ENCODE measurements at regions not wholly inside any gene's neighbourhood (a gene's known extent, or its start where the extent isn't known, plus 50 kb on each side); places are given as distances from the start of the nearest gene placed in this dataset.
"Not testable (repeated sequence)": the region's sequence is repeated elsewhere in the genome, so short reads cannot be mapped to it uniquely, and the experiment has no call there.

DNA sequence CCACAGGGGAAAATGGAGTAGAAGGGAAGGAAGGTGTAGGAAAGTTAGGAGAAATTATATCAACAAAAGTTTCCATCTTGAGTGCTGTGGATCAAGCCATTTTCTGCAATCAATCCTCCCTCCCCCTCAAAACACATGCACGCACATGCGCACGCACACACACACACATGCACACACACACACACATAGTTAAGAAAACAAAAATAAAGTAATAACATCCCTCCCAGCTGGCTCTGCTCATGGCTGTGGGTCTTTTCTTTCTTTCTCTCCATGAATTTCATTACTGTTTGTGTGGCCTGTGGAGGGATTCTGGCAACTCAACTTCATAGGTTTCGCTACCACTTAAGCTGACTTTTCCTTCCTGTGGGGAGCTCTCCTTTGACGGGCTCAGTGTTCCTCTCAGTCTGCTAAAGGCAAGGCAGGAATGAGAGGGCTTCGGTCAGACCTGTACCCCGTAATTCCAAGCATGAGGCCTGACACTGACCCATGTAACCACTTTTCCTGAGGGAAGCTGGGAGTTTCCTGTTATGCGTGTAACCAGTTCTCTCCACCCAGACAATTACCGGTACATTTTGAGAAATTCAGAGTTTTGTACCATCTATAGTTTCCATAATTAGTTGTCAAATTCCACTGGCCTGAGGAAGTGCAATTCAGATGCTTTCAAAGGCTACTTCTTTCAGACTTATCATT lies 79.8 kb downstream of the ZNF92 start:
- no peak for DNase-seq

DNA sequence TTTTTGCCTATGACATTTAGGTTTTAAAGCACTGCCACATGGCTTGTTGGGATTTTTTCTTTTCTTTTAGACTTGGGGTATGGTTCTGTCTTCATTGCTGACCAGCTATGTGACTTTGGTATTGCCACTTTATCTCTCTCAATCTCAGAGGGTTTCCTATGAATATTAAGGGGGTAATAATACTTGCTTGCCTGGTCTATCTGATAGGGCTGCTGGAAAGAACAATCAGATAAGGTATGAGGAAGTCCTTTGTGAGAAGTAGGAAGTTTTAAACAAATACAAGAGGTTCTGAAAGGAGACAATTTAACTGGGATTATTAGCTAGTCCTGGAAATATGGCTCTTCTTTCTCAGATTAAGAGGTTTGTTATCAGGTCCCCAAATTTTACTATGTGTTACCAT lies 80.8 kb downstream of the ZNF92 start:
- no peak for DNase-seq

DNA sequence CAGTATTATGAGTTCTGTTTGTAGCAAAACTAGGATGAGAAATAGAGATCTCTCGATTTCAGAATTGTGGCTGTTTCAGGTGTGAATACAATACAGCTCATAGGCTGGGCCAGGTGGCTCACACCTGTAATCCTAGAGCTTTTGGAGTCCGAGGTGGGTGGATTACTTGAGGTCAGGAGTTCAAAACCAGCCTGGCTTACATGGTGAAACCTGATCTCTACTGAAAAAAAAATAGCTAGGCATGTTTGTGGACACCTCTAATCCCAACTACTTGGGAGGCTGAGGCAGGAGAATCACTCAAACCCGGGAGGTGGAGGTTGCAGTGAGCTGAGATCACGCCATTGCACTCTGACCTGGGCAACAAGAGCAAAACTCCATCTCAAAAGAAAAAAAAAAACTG lies 81.4 kb downstream of the ZNF92 start:
- DNase-seq, result not testable (repeated sequence)

DNA sequence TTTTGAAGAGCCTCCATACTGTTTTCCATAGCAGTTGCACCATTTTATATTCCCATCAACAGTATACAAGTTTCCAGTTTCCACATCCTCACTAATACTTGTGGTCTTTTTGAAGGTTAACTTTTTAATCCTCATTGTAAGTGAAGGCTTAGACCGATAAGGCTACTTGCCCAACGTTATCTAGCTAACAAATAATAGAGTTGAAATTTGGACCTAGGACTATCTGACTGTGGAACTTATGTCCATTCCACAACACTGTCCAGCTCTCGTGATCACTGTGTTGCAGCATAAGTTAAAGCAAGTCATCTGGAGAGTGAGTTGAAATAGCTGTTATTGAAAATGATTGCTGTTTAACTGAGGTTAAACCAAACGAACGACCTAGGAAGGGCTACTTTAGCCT lies 84.0 kb downstream of the ZNF92 start:
- DNase-seq, result no peak

DNA sequence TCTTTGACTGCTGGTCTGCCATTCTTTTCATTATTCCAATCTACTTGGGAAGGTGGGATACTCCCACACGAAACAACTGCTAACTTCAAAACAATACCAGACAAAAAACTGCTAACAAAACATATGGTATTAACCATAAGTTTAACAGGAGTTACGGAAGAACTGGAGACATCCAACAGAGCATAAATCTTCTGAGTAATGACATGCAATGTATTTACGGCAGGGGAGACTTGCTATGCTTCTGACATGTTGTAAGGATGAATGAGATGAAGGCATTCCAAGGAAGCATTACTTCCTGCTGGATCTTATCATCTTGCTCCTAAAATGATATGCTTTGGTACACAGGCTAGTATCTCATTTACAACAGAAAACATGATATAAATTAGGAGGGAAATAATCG lies 85.8 kb downstream of the ZNF92 start:
- DNase-seq, result no peak

DNA sequence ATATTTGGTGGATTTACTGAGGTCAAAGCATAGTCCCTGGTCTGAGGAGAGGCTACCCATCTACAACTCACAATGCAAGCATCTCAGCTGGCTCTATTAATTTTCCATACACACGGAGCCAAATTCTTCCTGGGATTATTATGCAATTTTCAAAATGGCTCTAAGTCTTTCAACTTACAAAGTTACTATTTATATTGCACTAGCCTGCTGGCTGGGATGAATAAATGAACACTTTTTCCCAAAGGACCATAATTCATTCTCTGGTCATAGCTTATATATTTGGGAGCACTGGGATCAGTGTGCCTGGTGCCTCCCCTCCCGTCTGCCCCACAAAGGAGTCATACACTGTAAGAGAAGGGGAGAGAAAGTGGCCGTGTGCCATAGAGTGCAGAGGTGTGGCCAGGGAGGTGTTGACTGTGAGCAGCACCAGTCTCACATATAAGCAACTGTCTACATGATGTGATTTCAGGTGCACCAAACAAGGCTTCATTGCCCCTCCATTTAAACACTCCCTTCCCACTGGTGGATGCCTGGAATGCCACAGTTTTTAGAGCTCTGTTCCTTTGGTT lies 88.6 kb downstream of the ZNF92 start:
- no peak for DNase-seq

DNA sequence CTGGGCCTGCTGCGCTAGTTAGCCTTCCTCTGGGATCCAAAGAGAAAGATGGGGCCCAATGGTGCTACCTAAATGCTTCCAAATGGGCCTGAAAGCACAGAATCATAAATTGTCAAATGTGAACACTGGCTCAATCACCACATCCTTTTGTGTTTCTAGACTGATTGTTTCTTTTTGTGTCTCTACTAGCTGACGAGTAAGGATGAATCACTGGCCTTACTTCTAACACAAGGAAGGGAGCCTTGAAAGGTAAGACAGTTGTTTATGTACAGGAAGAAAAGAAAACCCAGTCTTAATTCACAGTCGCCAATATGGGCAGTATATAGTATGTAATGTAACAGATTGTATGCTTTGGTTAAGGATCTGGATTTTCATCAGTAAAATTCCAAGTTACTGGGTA lies 89.5 kb downstream of the ZNF92 start:
- no peak for DNase-seq

DNA sequence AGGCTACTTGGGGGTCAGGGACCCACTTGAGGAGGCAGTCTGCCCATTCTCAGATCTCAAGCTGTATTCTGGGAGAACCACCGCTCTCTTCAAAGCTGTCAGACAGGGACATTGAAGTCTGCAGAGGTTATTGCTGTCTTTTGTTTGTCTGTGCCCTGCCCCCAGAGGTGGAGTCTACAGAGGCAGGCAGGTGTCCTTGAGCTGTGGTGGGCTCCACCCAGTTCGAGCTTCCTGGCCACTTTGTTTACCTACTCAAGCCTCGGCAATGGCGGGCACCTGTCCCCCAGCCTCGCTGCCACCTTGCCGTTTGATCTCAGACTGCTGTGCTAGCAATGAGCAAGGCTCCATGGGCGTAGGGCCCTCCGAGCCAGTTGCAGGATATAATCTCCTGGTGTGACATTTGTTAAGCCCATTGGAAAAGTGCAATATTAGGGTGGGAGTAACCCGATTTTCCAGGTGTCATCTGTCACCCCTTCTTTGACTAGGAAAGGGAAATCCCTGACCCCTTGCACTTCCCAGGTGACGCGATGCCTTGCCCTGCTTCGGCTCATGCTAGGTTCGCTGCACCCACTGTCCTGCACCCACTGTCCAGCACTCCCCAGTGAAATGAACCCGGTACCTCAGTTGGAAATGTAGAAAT lies 96.4 kb downstream of the ZNF92 start:
- DNase-seq, result not testable (repeated sequence)

DNA sequence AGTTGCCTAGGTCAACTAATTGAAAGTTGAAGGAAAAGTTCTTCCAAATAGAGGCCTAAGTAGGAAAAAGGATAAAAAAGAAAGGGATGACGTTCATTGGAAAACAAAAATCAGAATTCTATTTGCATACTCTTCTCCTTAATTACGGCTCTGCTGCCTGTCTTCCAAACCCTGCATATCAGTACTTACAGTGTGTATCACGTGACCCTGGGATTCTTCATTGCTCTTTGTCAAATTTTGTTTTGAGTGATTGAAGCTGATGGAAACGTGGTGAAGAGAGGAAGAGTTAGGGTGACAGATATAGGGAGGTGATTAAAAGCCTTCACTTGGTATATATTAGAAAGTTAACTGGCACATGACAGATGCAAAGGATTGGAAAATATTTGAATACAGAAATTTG lies 97.9 kb downstream of the ZNF92 start:
- DNase-seq, result peak; percentile 72 to 75

DNA sequence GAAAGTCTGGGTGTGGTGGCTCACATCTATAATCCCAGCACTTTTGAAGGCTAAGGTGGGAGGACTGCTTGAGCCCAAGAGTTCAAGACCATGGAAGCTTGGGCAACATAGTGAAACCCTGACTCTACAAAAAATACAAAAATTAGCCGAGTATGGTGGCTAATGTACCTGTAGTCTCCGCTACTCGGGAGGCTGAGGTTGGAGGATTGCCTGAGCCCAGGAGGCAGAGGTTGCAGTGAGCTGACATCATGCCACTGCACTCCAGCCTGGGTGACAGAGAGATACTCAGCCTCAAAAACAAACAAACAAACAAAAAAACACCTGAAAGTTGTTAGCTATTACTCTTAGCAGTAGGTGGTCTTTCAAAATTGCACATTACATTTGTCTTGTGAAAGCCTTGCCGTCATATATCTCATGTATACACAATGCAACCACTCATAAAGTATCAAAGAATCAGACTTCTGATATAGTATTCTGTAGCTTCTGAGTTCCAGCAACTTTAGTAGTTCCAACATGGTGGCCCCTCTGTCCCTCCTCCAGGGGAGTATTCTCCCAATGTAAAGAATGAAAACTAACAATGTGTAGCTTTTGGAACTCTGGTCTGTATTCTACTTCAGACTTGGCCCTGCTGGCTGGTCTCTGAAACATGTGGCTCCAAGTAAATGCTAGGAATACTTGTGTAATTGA lies 101.5 kb downstream of the ZNF92 start:
- DNase-seq, result no peak

DNA sequence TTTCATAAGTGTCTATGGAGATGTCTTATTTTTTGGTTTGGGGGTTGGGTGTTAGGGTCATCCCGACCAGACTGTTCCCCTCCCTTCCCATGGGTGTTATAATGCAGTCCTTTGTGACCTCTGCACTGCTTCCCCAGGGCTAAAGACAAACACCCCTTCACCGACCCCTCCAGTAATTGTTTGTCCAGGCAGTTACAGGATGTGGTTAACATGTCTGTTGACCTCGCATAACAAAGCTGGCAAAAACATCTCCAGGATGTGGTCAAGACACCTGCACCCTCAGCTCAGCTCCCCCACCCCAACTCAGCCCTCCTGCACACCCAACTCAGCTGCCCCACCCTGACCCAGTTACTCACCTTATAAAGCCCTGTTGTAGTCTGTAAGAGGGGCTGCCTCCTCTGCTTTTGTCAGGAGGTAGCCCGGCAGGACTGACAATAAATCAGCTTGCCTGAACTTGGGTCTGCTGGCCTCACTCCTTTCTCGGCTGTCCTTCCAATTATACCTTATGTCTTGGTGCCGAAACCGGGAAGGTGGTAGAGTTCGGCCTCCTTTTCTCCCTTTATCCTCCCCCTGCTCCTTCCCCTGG lies 102.2 kb downstream of the ZNF92 start:
- no peak for DNase-seq

DNA sequence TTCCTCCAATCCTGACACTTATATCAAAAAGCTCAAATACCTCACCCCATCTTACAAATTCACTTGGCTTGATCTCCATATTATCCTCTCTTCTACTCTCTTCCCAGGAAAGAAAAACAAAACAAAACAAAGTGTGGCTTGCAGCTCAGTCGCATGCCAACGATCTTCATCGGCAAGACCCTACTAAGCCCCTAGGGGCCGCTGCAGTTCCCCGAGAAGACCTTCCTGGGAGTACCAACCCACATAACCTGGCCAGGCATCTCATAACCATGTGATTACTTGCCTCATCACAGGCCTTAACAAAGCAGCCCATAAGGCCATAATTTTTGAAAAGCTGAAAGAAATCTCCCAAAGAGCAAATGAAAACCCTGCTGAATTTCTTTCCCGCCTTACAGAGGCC lies 103.7 kb downstream of the ZNF92 start:
- peak; percentile 8 to 79 for DNase-seq

DNA sequence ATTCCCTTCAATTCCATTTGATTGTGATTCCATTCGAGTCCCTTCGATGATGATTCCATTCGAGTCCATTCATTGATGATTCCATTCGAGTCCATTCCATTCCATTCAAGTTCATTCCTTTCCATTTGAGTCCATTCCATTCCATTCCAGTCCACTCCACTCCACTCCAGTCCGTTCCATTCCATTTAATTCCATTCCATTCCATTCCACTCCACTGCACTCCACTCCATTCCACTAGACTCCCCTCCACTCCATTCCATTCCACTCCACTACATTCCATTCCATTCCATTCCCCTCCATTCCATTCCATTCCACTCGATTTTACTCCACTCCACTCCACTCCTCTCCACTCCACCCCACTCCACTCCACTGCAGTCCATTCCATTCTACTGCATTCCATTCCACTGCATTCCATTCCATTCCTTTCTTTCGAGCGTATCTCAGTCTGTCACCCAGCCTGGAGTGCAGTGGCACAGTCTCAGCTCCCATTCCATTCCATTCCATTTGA lies 115.7 kb downstream of the ZNF92 start:
- DNase-seq, result no peak

DNA sequence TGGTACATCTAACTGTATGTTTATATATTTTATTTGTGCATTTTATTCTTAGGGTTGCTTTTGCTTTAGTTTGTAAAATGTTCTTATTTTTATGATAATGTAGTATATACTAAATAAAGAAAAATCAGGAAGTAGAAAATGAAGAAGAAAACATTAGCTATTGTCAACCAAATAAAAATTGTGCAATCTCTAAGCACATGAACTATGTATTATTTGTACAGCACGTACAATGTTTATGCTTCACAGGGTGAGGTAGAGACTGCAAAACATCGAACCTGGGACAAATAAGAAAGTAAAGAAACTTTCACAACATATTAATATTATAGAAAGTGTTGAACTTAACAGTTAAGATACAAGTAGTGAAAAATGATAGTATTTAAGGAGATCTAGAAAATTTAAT lies 123.0 kb downstream of the ZNF92 start:
- DNase-seq, result not testable (repeated sequence)

DNA sequence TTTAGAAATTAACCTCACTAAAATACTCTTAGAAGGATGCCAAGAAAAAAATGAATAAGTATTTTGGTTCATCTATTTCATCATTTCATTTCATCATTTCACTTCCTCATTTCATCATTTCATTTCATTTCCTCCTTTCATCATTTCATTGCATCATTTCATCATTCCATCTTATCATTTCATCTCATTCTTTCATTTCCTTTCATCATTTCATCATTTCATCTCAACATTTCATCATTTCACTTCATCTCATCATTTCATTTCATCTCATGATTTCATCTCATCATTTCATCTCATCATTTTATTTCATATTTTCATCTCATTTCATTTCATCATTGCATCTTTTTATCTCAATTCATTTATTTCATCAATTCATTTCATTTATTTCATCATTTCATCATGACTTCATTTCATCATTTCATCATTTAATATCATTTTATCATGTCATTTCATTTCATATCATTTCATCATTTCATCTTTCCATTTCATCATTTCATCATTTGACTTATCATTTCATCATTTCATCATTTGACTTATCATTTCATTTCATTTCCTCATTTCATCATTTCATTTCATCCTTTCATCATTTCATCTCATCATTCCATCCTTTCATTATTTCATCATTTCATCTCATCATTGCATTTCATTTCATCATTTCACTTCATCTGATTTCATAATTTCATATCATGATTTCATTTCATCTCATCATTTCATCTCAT lies 129.9 kb downstream of the ZNF92 start:
- no peak for DNase-seq

DNA sequence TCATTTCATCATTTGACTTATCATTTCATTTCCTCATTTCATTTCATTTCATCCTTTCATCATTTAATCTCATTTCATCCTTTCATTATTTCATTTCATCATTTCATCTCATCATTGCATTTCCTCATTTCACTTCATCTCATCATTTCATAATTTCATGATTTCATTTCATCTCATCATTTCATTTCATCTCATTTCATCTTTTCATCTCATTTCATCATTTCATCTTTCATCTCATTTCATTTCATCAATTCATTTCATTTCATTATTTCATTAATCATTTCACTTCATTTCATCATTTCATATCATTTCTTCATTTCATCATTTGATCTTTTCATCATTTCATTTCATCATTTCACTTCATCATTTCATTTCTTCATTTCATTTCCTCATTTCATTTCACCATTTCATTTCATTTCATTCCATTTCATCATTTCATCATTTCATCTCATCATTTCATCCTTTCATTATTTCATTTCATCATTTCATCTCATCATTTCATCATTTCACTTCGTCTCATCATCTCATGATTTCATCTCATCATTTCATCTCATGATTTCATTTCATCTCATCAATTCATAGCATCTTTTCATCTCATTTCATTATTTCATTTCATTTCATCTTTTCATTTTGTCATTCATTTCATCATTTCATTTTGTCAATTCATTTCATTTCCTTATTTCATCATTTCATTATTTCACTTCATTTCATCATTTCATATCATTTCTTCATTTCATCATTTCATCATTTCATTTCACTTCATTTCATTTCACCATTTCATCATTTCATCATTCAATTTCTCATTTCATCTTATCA lies 131.1 kb downstream of the ZNF92 start:
- not testable (repeated sequence) for DNase-seq

DNA sequence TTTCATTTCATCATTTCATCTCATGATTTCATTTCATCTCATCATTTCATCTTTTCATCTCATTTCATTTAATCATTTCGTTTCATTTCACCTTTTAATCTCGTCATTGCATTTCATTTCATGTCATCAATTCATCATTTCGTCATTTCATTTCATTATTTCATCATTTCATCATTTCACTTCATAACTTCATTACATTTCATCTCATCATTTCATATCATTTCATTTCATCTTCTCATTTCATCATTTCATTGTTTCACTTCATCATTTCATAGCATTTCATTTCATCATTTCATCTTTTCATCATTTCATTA lies 131.6 kb downstream of the ZNF92 start:
- not testable (repeated sequence) for DNase-seq

DNA sequence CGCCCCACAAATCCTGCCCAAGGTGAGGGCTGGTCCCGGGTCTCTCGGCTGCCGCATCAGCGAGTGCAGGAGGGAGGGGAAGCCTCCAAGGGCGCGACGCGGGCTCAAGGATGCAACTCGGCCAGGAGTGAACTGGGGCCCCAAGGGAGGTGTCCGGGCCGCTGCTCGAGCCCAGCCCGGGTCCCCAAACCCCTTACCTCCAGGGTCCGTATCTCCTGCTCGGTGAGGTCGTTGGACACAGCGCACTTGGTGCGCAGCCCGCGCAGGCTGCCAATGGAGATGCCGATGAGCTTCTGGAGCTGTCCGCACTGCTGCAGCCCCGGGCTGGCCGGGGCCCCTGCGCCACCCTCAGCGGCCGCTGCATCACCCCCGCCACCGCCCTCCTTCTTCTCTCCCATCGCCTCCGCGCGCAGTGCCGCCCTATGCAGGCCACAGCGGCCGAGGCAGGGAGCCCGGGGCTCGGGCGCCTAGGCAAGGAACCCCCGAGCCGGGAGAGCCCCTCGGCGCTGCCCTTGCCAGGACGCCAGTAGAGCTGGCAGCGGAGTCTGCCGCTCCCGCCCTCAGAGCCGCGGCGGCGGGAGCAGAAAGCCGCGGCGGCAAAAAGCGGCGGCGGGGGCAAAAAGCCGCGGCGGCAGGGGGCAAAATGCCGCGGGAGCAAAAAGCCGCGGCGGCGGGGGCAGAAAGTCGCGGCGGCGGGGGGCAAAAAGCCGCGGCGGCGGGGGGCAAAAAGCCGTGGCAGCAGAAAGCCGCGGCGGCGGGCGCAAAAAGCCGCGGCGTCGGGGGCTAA lies 135.1 kb downstream of the ZNF92 start:
- DNase-seq, result peak in 1 of 2 experiments; percentile 50

DNA sequence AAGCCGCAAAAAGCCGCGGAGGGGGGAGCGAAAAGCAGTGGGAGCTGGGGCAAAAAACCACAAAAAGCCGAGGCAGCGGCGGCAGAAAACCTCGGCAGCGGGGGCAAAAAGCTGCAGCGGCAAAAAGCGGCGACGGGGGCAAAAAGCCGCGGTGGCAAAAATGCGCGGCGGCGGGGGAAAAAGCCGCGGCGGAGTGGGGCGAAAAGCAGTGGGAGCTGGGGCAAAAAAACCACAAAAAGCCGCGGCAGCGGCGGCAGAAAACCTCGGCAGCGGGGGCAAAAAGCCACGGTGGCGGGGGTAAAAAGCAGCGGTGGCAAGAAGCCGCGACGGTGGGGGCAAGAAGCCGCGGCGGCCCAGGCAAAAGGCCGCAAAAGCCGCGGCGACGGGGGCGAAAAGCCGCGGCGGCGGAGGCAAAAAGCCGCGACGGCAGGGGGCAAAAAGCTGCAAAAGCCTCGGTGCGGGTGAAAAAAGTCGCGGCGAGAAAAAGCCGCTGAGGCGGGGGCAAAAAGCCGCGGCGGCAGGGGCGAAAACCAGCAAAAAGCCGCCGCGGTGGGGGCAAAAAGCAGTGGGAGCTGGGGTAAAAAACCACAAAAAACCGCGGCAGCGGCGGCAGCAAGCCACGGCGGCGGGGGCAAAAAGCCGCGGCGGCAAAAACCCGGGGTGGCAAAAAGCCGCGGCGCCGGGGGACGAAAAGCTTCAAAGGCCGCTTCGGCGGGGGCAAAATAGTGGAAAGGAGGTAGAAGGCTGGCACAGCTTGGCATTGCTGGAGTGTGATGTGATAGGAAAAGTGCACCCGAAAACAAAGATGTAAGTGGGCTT lies 135.9 kb downstream of the ZNF92 start:
- peak; percentile 4 to 56 for DNase-seq

DNA sequence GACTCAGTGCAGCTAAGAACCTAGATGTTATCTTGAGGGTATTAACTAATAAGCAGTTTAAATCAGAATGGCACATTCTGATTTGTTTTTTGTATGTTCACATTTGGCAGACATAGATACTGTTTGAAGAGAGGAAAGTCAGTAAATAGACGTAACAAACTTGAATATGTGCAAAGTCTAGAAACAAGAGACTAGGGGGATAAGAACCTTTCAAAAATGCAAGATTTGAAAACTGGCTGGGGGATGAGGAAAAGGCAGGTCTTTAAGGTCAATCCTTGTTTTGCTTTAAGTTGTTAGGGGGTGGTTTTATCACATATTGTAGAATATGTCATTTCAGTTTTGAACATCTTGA lies 136.5 kb downstream of the ZNF92 start:
- DNase-seq, result not testable (repeated sequence)
